HCEC 1CT (cell line): ENCODE measurements at regions not wholly inside any gene's neighbourhood (a gene's known extent, or its start where the extent isn't known, plus 50 kb on each side); places are given as distances from the start of the nearest gene placed in this dataset.

ENCODE experiments used
- DNase-seq: peaks from one replicate; pipeline ENCODE4 v3.0.0-alpha.2; 2017

GRCh38 chr4:130545596-130545995, 1449.6 kb downstream of the C4orf33 start:
- no peak for DNase-seq

GRCh38 chr4:130559268-130559667, 1463.3 kb downstream of the C4orf33 start:
- DNase-seq, result no peak

GRCh38 chr4:130563185-130563888, 1467.4 kb downstream of the C4orf33 start:
- DNase-seq, result peak; percentile 84

GRCh38 chr4:130563889-130564418, 1468.0 kb downstream of the C4orf33 start:
- DNase-seq, result no peak

GRCh38 chr4:130568746-130569145, 1472.8 kb downstream of the C4orf33 start:
- no peak for DNase-seq

GRCh38 chr4:130573742-130574141, 1477.8 kb downstream of the C4orf33 start:
- no peak for DNase-seq

GRCh38 chr4:130574215-130574614, 1478.3 kb downstream of the C4orf33 start:
- no peak for DNase-seq

- no peak for DNase-seq
Measured at GRCh38 chr4:130576218-130576617, 1480.3 kb downstream of the C4orf33 start.

- no peak for DNase-seq
Measured at GRCh38 chr4:130591091-130591490, 1495.1 kb downstream of the C4orf33 start.

GRCh38 chr4:130600706-130601105, 1504.8 kb downstream of the C4orf33 start:
- DNase-seq, result no peak

- no peak for DNase-seq
Measured at GRCh38 chr4:130603043-130603442, 1507.1 kb downstream of the C4orf33 start.

GRCh38 chr4:130608121-130608520, 1512.2 kb downstream of the C4orf33 start:
- DNase-seq, result no peak

GRCh38 chr4:130628531-130628930, 1532.6 kb downstream of the C4orf33 start:
- no peak for DNase-seq

GRCh38 chr4:130632731-130633604, 1537.0 kb downstream of the C4orf33 start:
- no peak for DNase-seq

GRCh38 chr4:130636486-130636885, 1540.5 kb downstream of the C4orf33 start:
- no peak for DNase-seq

GRCh38 chr4:130640592-130640991, 1544.6 kb downstream of the C4orf33 start:
- DNase-seq, result no peak

GRCh38 chr4:130646886-130647285, 1550.9 kb downstream of the C4orf33 start:
- no peak for DNase-seq

- no peak for DNase-seq
Measured at GRCh38 chr4:130648570-130648969, 1552.6 kb downstream of the C4orf33 start.

GRCh38 chr4:130653842-130654241, 1557.9 kb downstream of the C4orf33 start:
- no peak for DNase-seq

GRCh38 chr4:130659320-130659719, 1563.4 kb downstream of the C4orf33 start:
- DNase-seq, result no peak

- no peak for DNase-seq
Measured at GRCh38 chr4:130668859-130669258, 1572.9 kb downstream of the C4orf33 start.

- no peak for DNase-seq
Measured at GRCh38 chr4:130675266-130675665, 1579.3 kb downstream of the C4orf33 start.

- DNase-seq, result peak; percentile 47
Measured at GRCh38 chr4:130689181-130689580, 1593.2 kb downstream of the C4orf33 start.

GRCh38 chr4:130698251-130698650, 1602.3 kb downstream of the C4orf33 start:
- DNase-seq, result no peak
